ENCODE measurements at regions not wholly inside any gene's neighbourhood (a gene's known extent, or its start where the extent isn't known, plus 50 kb on each side); places are given as distances from the start of the nearest gene placed in this dataset.

DNA sequence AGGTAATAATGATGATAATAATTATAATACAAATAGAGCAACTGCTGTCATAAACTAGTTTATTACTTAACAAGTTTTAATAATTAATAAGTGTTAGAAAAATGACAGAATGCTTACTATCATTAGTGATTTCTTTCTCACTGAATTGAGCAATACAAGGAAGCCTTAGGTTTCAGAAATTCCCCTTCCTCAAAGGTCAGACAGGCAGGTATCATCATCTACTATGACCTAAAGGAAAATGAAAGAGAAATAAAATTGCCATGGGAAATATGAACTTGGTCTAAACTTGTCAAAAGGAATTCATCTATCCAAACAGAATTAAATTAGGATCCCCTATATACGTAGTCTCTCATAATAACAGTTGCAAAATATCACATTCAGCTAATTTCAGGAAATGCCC is 56.3 kb upstream of the SLC7A11 start:
- DNase-seq = no peak

DNA sequence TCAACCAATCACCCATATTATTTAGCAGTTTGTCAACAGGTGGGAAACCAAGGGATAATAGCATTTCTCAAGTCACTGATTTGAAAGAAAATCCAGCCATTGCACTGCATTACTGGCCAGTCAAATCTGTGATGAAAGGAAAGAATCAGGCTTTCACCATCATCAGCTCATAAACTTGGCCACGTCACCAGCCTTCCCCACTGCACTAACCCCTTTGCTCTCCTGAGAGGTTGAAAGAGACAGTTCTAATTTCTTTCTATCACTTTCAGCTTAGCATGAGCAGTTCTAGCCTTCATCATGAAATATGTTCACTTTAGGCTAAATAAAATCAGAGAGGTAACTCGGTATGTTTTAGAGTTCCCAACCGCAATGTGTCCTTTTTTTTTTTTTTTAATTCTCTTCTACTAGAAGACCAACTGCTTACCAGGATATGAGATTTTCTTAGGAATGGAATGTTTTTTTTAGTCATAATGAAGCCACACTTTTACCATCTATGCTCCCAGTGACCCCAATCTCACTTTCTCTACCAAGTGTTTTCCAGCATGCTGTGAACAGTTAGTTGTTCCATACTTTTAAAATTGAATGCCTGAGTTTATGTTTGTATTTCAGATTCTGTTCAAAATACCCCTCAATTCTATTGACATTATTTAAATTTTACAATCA is 55.7 kb upstream of the SLC7A11 start:
- no peak for DNase-seq

DNA sequence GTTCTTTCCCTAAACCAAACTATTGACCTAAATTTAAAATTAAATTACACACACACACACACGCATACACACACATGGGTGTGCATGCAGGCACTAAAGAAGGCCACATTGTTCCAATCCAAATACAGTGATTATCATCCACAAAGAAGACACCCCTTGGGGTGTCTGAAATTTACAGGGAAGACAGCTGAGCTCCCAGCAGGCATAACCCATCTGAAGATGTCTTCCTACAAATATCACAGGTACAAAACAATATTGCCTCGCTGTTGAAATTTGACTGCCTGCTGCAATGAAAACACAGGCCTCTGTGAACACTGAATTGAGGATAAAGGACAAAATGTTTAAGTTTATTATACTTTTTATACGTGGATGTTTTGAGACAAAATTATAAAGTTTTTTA is 50.2 kb upstream of the SLC7A11 start:
- DNase-seq = peak; percentile 85

Data from NCI-H146 (cell line).